Activated B cell treated with CpG ODN at 0.5 μM for 24 hours (primary cell): ENCODE measurements at regions not wholly inside any gene's neighbourhood (a gene's known extent, or its start where the extent isn't known, plus 50 kb on each side); places are given as distances from the start of the nearest gene placed in this dataset.

Source experiments
- ATAC-seq: fragments of 200-7000 bp; cut with Tn5 transposase; one replicate; pipeline ENCODE4 v1.10.0; 2021; ENCODE audit warnings: low read depth, mild to moderate bottlenecking, moderate library complexity
- CTCF ChIA-PET: fragments of 350-600 bp; sonication (Branson Sonifier 250); formaldehyde crosslinking; loops from one replicate; lab custom pipeline; 2021; ENCODE audit warnings: antibody characterized with exemption; lab: Charles Lee
- POLR2A ChIA-PET: fragments of 350-600 bp; sonication (Branson Sonifier 250); formaldehyde crosslinking; loops from one replicate; lab custom pipeline; 2021; ENCODE audit warnings: antibody characterized with exemption; lab: Charles Lee
- DNase-seq: peaks from one replicate; pipeline ENCODE4 v3.0.0; 2022
- H3K27ac Mint-ChIP-seq: one replicate; pipeline ENCODE4 v1.8.0; 2020; ENCODE audit warnings: mixed read lengths
- H3K27me3 Mint-ChIP-seq: one replicate; pipeline ENCODE4 v1.8.0; 2021; ENCODE audit warnings: mixed read lengths
- H3K36me3 Mint-ChIP-seq: one replicate; pipeline ENCODE4 v1.8.0; 2021; ENCODE audit warnings: low read depth, mixed read lengths
- H3K4me1 Mint-ChIP-seq: one replicate; pipeline ENCODE4 v1.8.0; 2021; ENCODE audit warnings: mixed read lengths
- H3K4me3 Mint-ChIP-seq: one replicate; pipeline ENCODE4 v1.8.0; 2020; ENCODE audit warnings: mild to moderate bottlenecking, mixed read lengths
- H3K9me3 Mint-ChIP-seq: one replicate; pipeline ENCODE4 v1.8.0; 2020; ENCODE audit warnings: mixed read lengths
- CTCF ChIP-seq: fragments of 200-600 bp; IDR thresholded peaks from one replicate; pipeline ENCODE4 v1.8.0; 2022; ENCODE audit warnings: antibody characterized with exemption, mild to moderate bottlenecking
- intact Hi-C: fragments of 100-400 bp; cut with micrococcal nuclease; formaldehyde crosslinking; loops from one replicate; pipeline ENCODE4 v1.15.1; 2024

- H3K27ac Mint-ChIP-seq = no peak overlapping the region
- ChIA-PET POLR2A (no interaction called here), CTCF (no interaction called here)
- H3K9me3 Mint-ChIP-seq = no peaks in the 10 kb centered on the region
- H3K4me3 Mint-ChIP-seq = no peak overlapping the region
- no peaks in the 10 kb centered on the region for H3K4me1 Mint-ChIP-seq
- intact Hi-C loops = no loop called here
- ATAC-seq = no peak
- DNase-seq = no peak
- no peak for TF ChIP-seq CTCF
- no peaks in the 10 kb centered on the region for H3K36me3 Mint-ChIP-seq
- H3K27me3 Mint-ChIP-seq = no peaks in the 10 kb centered on the region
These were observed 261.5 kb downstream of the KLF6 start for GRCh38 chr10:3523309-3524050.

- POLR2A ChIA-PET = no interaction called here
- no peak overlapping the region for H3K27ac Mint-ChIP-seq
- CTCF ChIA-PET = no interaction called here
- DNase-seq = no peak
- H3K27me3 Mint-ChIP-seq = no peaks in the 10 kb centered on the region
- no peak for ATAC-seq
- no peaks in the 10 kb centered on the region for H3K4me1 Mint-ChIP-seq
- H3K4me3 Mint-ChIP-seq = no peak overlapping the region
- intact Hi-C loops = no loop called here
- TF ChIP-seq CTCF = no peak
- H3K9me3 Mint-ChIP-seq = no peaks in the 10 kb centered on the region
- no peaks in the 10 kb centered on the region for H3K36me3 Mint-ChIP-seq
These were observed 268.1 kb downstream of the KLF6 start for GRCh38 chr10:3516923-3517255.

GRCh38 chr10:3516234-3516922 lies 268.6 kb downstream of the KLF6 start:
- H3K9me3 Mint-ChIP-seq = no peaks in the 10 kb centered on the region
- no peak for TF ChIP-seq CTCF
- intact Hi-C loops = no loop called here
- H3K36me3 Mint-ChIP-seq = no peaks in the 10 kb centered on the region
- no peaks in the 10 kb centered on the region for H3K4me1 Mint-ChIP-seq
- no peak for DNase-seq
- ChIA-PET CTCF (no interaction called here), POLR2A (no interaction called here)
- H3K27me3 Mint-ChIP-seq = no peaks in the 10 kb centered on the region
- no peak overlapping the region for H3K4me3 Mint-ChIP-seq
- ATAC-seq = no peak
- H3K27ac Mint-ChIP-seq = no peak overlapping the region

- ATAC-seq (no peak), DNase-seq (no peak)
- Mint-ChIP-seq H3K4me1 (no peaks in the 10 kb centered on the region), H3K36me3 (no peaks in the 10 kb centered on the region), H3K4me3 (no peak overlapping the region), H3K27me3 (no peaks in the 10 kb centered on the region), H3K27ac (no peak overlapping the region), H3K9me3 (no peaks in the 10 kb centered on the region)
- no peak for TF ChIP-seq CTCF
- CTCF ChIA-PET = no interaction called here
- intact Hi-C loops = no loop called here
- POLR2A ChIA-PET = no interaction called here
These were observed 270.3 kb downstream of the KLF6 start for GRCh38 chr10:3514691-3515090.

GRCh38 chr10:3512263-3512662 lies 272.7 kb downstream of the KLF6 start:
- Mint-ChIP-seq H3K36me3 (no peaks in the 10 kb centered on the region), H3K4me3 (no peak overlapping the region), H3K27me3 (no peaks in the 10 kb centered on the region), H3K27ac (no peak overlapping the region), H3K4me1 (no peaks in the 10 kb centered on the region), H3K9me3 (no peaks in the 10 kb centered on the region)
- no peak for ATAC-seq
- TF ChIP-seq CTCF = no peak
- POLR2A ChIA-PET = no interaction called here
- no peak for DNase-seq
- CTCF ChIA-PET = no interaction called here
- intact Hi-C loops = no loop called here
